NOMO-1 treated with DMSO at 0.1 percent for 48 hours (cell line): ENCODE measurements at regions not wholly inside any gene's neighbourhood (a gene's known extent, or its start where the extent isn't known, plus 50 kb on each side); places are given as distances from the start of the nearest gene placed in this dataset.
"Not testable (repeated sequence)": the region's sequence is repeated elsewhere in the genome, so short reads cannot be mapped to it uniquely, and the experiment has no call there.

Experiments
- DNase-seq: peaks from one replicate; lab custom pipeline; 2025; ENCODE audit not compliant: unreplicated experiment; lab: John Stamatoyannopoulos, UW

GRCh38 chr10:123375097-123375496, 220.9 kb downstream of the BUB3 start:
- no peak for DNase-seq

- no peak for DNase-seq
These were observed 221.5 kb downstream of the BUB3 start for GRCh38 chr10:123375738-123376137.

GRCh38 chr10:123377883-123378282, 223.7 kb downstream of the BUB3 start:
- no peak for DNase-seq

- no peak for DNase-seq
These were observed 224.1 kb downstream of the BUB3 start for GRCh38 chr10:123378302-123378701.

- DNase-seq: no peak
These were observed 225.0 kb downstream of the BUB3 start for GRCh38 chr10:123379156-123379555.

GRCh38 chr10:123380491-123381085, 226.4 kb downstream of the BUB3 start:
- peak; percentile 60 for DNase-seq

GRCh38 chr10:123381224-123381623, 227.0 kb downstream of the BUB3 start:
- no peak for DNase-seq

GRCh38 chr10:123382491-123382890, 228.3 kb downstream of the BUB3 start:
- no peak for DNase-seq

- peak; percentile 55 for DNase-seq
These were observed 231.4 kb downstream of the BUB3 start for GRCh38 chr10:123385508-123386080.

GRCh38 chr10:123389520-123389919, 235.3 kb downstream of the BUB3 start:
- DNase-seq: no peak

- no peak for DNase-seq
These were observed 236.1 kb downstream of the BUB3 start for GRCh38 chr10:123390332-123390731.

- no peak for DNase-seq
These were observed 236.7 kb downstream of the BUB3 start for GRCh38 chr10:123390874-123391273.

GRCh38 chr10:123391275-123392028, 237.2 kb downstream of the BUB3 start:
- DNase-seq: no peak

- peak; percentile 47 for DNase-seq
These were observed 238.2 kb downstream of the BUB3 start for GRCh38 chr10:123392182-123392963.

- no peak for DNase-seq
These were observed 239.0 kb downstream of the BUB3 start for GRCh38 chr10:123393170-123393569.

- no peak for DNase-seq
These were observed 240.2 kb downstream of the BUB3 start for GRCh38 chr10:123394382-123394781.

- not testable (repeated sequence) for DNase-seq
These were observed 241.0 kb downstream of the BUB3 start for GRCh38 chr10:123395234-123395633.

- no peak for DNase-seq
These were observed 241.7 kb downstream of the BUB3 start for GRCh38 chr10:123395906-123396305.

GRCh38 chr10:123398180-123398591, 244.0 kb downstream of the BUB3 start:
- peak; percentile 67 for DNase-seq

GRCh38 chr10:123398756-123399155, 244.6 kb downstream of the BUB3 start:
- no peak for DNase-seq

GRCh38 chr10:123399276-123399839, 245.2 kb downstream of the BUB3 start:
- no peak for DNase-seq
